Thyroid gland (tissue), 4 donors: ENCODE measurements at regions not wholly inside any gene's neighbourhood (a gene's known extent, or its start where the extent isn't known, plus 50 kb on each side); places are given as distances from the start of the nearest gene placed in this dataset.
A peak's percentile ranks its signal among the peaks of the same experiment; 100 is the strongest.

Experiments
- DNase-seq, 2 donors: peaks; one replicate each; pipeline ENCODE4 v3.0.0-alpha.2; 2019
- H3K27ac ChIP-seq, 3 donors: fragments of 200-600 bp; sonication (generic); 1 replicate in 2 of 3; 2 replicates in 1 of 3; pipeline ENCODE4 v1.5.1; 2016 to 2019; ENCODE audit warnings: mild to moderate bottlenecking in 1 of 3, moderate library complexity in 1 of 3
- H3K27me3 ChIP-seq: fragments of 200-600 bp; sonication (generic); one replicate; pipeline ENCODE4 v1.5.1; 2019
- H3K36me3 ChIP-seq, 2 donors: fragments of 200-600 bp; sonication (generic); one replicate each; pipeline ENCODE4 v1.5.1; 2016 to 2019
- H3K4me1 ChIP-seq, 2 donors: fragments of 200-600 bp; sonication (generic); one replicate each; pipeline ENCODE4 v1.5.1; 2017 to 2019
- H3K4me3 ChIP-seq, 3 donors: fragments of 200-600 bp; sonication (generic); replicated peaks in 1 of 3; 1 replicate in 2 of 3; 2 replicates in 1 of 3; pipeline ENCODE4 v1.5.1; 2016; ENCODE audit warnings: mild to moderate bottlenecking in 1 of 3
- H3K9me3 ChIP-seq: fragments of 200-600 bp; sonication (generic); one replicate; pipeline ENCODE4 v1.5.1; 2017
- CTCF ChIP-seq, 6 experiments: fragments of 200-600 bp in 3 of 6; fragments of 450-650 bp in 3 of 6; sonication (generic) in 3 of 6; IDR thresholded peaks; one replicate each; pipeline ENCODE4 v1.5.1; 2016 to 2019; ENCODE audit warnings: antibody characterized with exemption in 6 of 6, mild to moderate bottlenecking in 2 of 6, inconsistent platforms in 1 of 6, moderate library complexity in 1 of 6
- POLR2A ChIP-seq, 2 donors: fragments of 450-650 bp; IDR thresholded peaks; one replicate each; pipeline ENCODE4 v1.6.1; 2017; ENCODE audit warnings: antibody characterized with exemption in 2 of 2, mild to moderate bottlenecking in 2 of 2, moderate library complexity in 1 of 2
- WGBS, 2 donors: methylation state at CpG; one replicate each; pipeline ENCODE4 v1.1.5; 2017; 5-methylcytosine and 5-hydroxymethylcytosine counted together
- intact Hi-C: fragments of 100-400 bp; cut with DNase I; formaldehyde crosslinking; loops from one replicate; pipeline ENCODE4 v1.15.1; 2023

DNA sequence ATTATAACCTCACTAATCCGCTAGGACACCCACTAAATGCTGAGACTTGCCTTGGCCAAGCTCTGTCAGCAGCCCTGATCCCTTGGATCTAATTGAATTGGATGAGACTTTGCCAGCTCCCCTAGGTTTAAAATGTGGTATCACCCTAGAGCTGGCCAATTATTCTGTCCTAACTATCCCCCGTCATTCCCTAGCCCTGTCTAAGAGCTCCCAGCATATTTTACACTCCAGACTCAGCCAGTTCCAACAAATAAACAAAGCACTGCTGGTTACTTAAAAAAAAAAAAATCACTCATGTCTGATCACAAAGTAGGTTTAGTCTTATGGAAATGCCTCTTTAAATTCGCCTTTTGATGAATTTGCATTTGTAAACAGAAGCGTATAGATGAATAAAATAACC, 147.9 kb upstream of the EGR2 start:
- no peaks in the 10 kb centered on the region for H3K36me3 ChIP-seq
- DNase-seq = no peak
- 86 to 89% methylated on average over 4 of the region's 4 CpGs for WGBS, 2 donors
- TF ChIP-seq CTCF (IDR thresholded peaks at IDR 0.05) = no peak
- no peak for TF ChIP-seq POLR2A (IDR thresholded peaks at IDR 0.05)
- H3K27ac ChIP-seq = no peak overlapping the region
- intact Hi-C loops = no loop called here
- no peaks in the 10 kb centered on the region for H3K4me1 ChIP-seq
- no peak overlapping the region for H3K4me3 ChIP-seq
- no peaks in the 10 kb centered on the region for H3K9me3 ChIP-seq
- H3K27me3 ChIP-seq = no peaks in the 10 kb centered on the region

DNA sequence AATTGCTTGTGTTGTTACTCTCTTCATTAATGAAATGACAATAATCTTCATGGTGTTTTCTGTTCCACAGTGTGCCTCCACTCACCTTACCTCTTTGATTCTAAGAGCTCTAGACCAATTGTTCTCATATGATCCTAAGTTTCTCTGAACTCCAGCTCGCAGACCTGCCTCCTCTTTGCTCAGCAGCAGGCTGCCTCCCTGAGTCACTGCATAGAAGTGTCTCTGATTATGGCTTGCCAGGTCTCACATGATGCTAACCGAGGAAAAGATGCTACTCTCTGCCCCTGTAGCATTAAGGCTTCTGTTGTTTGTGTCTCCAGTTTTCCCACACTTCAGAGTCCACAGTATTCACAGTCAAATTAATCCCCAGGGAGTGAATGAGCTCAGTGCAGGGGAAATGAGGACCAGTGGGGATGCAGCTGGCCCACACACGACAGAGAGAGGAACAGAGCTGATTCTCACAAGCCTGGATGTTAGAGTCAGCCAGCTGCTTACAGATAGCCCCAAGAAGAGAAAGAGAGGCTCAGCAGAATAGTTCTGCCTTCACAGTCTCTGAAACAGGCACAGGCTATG, 145.9 kb upstream of the EGR2 start:
- H3K27me3 ChIP-seq = no peaks in the 10 kb centered on the region
- H3K4me3 ChIP-seq = no peak overlapping the region
- TF ChIP-seq CTCF (IDR thresholded peaks at IDR 0.05) (no peak), POLR2A (IDR thresholded peaks at IDR 0.05) (no peak)
- no peaks in the 10 kb centered on the region for H3K4me1 ChIP-seq
- H3K36me3 ChIP-seq = no peaks in the 10 kb centered on the region
- no peaks in the 10 kb centered on the region for H3K9me3 ChIP-seq
- no peak overlapping the region for H3K27ac ChIP-seq
- DNase-seq = no peak
- intact Hi-C loops = no loop called here
- WGBS, 2 donors = 47 to 48% methylated on average over 3 of the region's 3 CpGs

DNA sequence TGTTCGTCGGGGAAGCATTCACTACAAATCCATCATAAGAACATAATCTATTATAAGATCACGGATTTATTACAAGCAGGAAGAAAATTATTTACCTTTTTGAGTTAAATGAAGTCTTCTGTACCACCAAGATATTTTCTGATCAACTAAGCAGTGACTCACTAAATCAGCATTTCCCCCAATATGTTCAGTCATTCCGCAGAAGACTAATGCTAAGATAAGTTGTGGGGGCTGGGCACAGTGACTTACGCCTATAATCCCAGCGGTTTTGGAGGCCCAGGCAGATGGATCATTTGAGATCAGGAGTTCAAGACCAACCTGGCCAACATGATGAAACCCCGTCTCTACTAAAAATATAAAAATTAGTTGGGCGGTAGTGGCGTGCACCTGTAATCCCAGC, 144.2 kb upstream of the EGR2 start:
- 93 to 97% methylated on average over 9 of the region's 9 CpGs for WGBS, 2 donors
- intact Hi-C loops = no loop called here
- no peak for TF ChIP-seq POLR2A (IDR thresholded peaks at IDR 0.05)
- no peak for TF ChIP-seq CTCF (IDR thresholded peaks at IDR 0.05)
- H3K27me3 ChIP-seq = no peaks in the 10 kb centered on the region
- no peaks in the 10 kb centered on the region for H3K9me3 ChIP-seq
- H3K4me1 ChIP-seq = no peaks in the 10 kb centered on the region
- no peak for DNase-seq
- no peak overlapping the region for H3K27ac ChIP-seq
- no peaks in the 10 kb centered on the region for H3K36me3 ChIP-seq
- no peak overlapping the region for H3K4me3 ChIP-seq

- no peak for TF ChIP-seq POLR2A (IDR thresholded peaks at IDR 0.05)
- no peak for TF ChIP-seq CTCF (IDR thresholded peaks at IDR 0.05)
- H3K27me3 ChIP-seq = no peaks in the 10 kb centered on the region
- H3K27ac ChIP-seq = no peak overlapping the region
- H3K36me3 ChIP-seq = no peaks in the 10 kb centered on the region
- H3K4me3 ChIP-seq = no peak overlapping the region
- DNase-seq = peak in 1 of 2 donors; percentile 3
- no peaks in the 10 kb centered on the region for H3K9me3 ChIP-seq
- intact Hi-C loops = no loop called here
- no peaks in the 10 kb centered on the region for H3K4me1 ChIP-seq
- WGBS, 2 donors = 68 to 76% methylated on average over 5 of the region's 5 CpGs
Observed at GRCh38 chr10:62959553-62959952, 143.4 kb upstream of the EGR2 start.

DNA sequence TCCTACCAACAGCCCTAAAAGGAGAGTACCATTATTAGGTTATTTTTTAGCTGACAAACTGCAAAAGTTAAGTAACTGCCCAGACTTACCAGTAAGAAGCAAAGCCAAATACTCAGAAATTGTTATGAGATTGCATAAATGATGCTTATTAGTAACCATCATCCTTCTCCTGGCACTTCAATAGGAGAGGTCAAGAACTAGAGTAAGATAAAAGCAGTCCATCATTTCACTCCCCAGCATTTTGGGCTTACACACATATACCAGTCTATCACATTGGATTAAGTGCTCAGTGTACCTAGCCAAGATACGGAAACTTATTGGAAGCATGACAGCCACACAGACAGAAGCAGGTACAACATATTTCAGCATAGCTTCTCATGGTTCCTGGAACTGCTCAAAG, 142.8 kb upstream of the EGR2 start:
- Histone ChIP-seq H3K9me3 (no peaks in the 10 kb centered on the region), H3K36me3 (no peaks in the 10 kb centered on the region), H3K27me3 (no peaks in the 10 kb centered on the region), H3K4me1 (no peaks in the 10 kb centered on the region), H3K27ac (no peak overlapping the region), H3K4me3 (no peak overlapping the region)
- 86 to 90% methylated on average over 1 of the region's 1 CpG for WGBS, 2 donors
- intact Hi-C loops = no loop called here
- DNase-seq = no peak
- TF ChIP-seq POLR2A (IDR thresholded peaks at IDR 0.05) (no peak), CTCF (IDR thresholded peaks at IDR 0.05) (no peak)
